ENCODE measurements at regions not wholly inside any gene's neighbourhood (a gene's known extent, or its start where the extent isn't known, plus 50 kb on each side); places are given as distances from the start of the nearest gene placed in this dataset.

GRCh38 chr10:30219971-30220751 is 128.9 kb downstream of the MTPAP start:
- peak overlapping the region in 1 of 2 donors; percentile 3 for H3K4me3 ChIP-seq (replicated peaks in 1 of 2; ENCODE audit: low read depth in 2 of 2, low read length in 2 of 2)
- TF ChIP-seq CTCF (IDR thresholded peaks at IDR 0.05; ENCODE audit: low read depth, low read length), result no peak
- peak; percentile 60 to 69 for DNase-seq (ENCODE audit: low read depth in 2 of 2)

DNA sequence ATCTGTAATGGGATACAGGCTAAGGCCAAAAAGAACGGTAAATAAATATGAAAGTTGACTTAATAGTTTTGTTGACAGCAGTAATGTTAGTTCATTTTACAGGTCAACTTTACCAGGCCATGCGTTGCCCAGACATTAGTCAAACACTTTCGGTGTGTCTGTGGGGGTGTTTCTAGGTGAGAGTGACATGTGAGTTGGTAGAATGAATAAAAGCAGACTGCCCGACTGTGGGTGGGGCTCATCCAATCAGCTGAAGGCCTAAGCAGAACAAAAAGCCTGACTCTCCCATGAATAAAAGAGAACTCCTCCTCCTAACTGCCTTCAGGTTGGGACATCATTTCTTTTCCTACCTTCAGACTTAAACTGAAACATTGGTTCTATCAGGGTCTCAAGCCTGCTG is 132.3 kb downstream of the MTPAP start:
- TF ChIP-seq CTCF (IDR thresholded peaks at IDR 0.05; ENCODE audit: low read depth, low read length), result no peak
- no peak for DNase-seq (ENCODE audit: low read depth in 2 of 2)
- no peak overlapping the region for H3K4me3 ChIP-seq (replicated peaks in 1 of 2; ENCODE audit: low read depth in 2 of 2, low read length in 2 of 2)

DNA sequence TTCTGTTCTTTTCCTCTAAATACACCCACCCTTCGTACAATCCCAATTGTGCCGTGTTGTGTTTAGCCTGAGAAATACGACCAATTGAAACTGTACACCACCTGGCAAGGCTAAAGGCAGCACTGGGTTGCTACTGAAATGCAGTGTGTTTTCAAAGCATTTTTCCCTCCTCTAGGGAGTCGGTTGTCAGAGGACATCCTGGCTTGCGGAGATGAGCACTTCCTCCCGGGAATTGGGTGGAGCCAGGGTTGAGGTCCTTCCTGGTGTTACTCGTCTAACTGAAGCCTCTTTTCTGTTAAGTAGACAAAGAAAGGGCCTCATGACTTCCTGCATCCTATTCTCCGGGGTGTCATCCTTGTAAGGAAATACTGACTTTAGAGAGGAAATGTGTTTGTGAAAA is 133.5 kb downstream of the MTPAP start:
- TF ChIP-seq CTCF (IDR thresholded peaks at IDR 0.05; ENCODE audit: low read depth, low read length), result no peak
- DNase-seq (ENCODE audit: low read depth in 2 of 2), result peak; percentile 53 to 54
- no peak overlapping the region for H3K4me3 ChIP-seq (replicated peaks in 1 of 2; ENCODE audit: low read depth in 2 of 2, low read length in 2 of 2)

- no peak for TF ChIP-seq CTCF (IDR thresholded peaks at IDR 0.05; ENCODE audit: low read depth, low read length)
- no peak overlapping the region for H3K4me3 ChIP-seq (replicated peaks in 1 of 2; ENCODE audit: low read depth in 2 of 2, low read length in 2 of 2)
- DNase-seq (ENCODE audit: low read depth in 2 of 2), result peak; percentile 11 to 17
Measured at GRCh38 chr10:30215141-30215540, 133.9 kb downstream of the MTPAP start.

- no peak for DNase-seq (ENCODE audit: low read depth in 2 of 2)
- no peak for TF ChIP-seq CTCF (IDR thresholded peaks at IDR 0.05; ENCODE audit: low read depth, low read length)
- no peak overlapping the region for H3K4me3 ChIP-seq (replicated peaks in 1 of 2; ENCODE audit: low read depth in 2 of 2, low read length in 2 of 2)
Measured at GRCh38 chr10:30210296-30210695, 138.8 kb downstream of the MTPAP start.

DNA sequence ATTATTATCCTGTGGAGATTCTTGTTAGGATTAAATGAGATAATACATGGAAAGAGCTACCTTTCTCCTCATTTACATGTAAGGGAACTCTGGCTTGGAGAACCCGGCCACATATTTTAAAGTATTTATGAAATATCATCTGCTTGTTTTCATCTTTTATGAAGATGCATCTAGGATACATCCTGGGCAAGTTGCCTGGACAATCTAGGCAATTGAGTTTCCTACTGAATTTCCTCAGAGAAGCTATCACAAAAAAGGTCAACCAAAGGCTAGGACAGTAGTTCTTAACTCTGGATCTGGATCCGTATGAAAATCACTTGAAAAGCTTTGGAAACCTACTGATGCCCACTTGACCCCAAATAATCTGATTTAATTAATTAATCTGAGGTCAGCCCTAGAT is 140.7 kb downstream of the MTPAP start:
- no peak for TF ChIP-seq CTCF (IDR thresholded peaks at IDR 0.05; ENCODE audit: low read depth, low read length)
- DNase-seq (ENCODE audit: low read depth in 2 of 2), result no peak
- no peak overlapping the region for H3K4me3 ChIP-seq (replicated peaks in 1 of 2; ENCODE audit: low read depth in 2 of 2, low read length in 2 of 2)

All from cardiac fibroblast (primary cell).